Panc1 (cell line): ENCODE measurements at regions not wholly inside any gene's neighbourhood (a gene's known extent, or its start where the extent isn't known, plus 50 kb on each side); places are given as distances from the start of the nearest gene placed in this dataset.

ENCODE experiments used
- CTCF ChIP-seq: fragments of 450-650 bp; IDR thresholded peaks from 2 replicates; pipeline ENCODE4 v1.5.1; 2017; ENCODE audit warnings: mild to moderate bottlenecking
- POLR2AphosphoS5 ChIP-seq: IDR thresholded peaks from 2 replicates; pipeline ENCODE4 v1.6.1; 2012; ENCODE audit warnings: mild to moderate bottlenecking, low read depth, low read length, moderate library complexity
- REST ChIP-seq, 2 experiments: IDR thresholded peaks; 2 replicates each; pipeline ENCODE4 v1.6.1; 2011 to 2012; ENCODE audit warnings: low read depth in 2 of 2, control low read depth in 1 of 2, low read length in 1 of 2, mild to moderate bottlenecking in 1 of 2, moderate library complexity in 1 of 2; ENCODE audit not compliant: insufficient read depth in 1 of 2

GRCh38 chr5:10876006-10876744 lies 115.1 kb upstream of the DAP start:
- TF ChIP-seq CTCF (no peak), POLR2AphosphoS5 (no peak), REST (IDR thresholded peaks at IDR 0.05; ENCODE audit: insufficient read depth in 1 of 2, low read depth in 2 of 2, low read length in 1 of 2) (no peak)
